Urinary bladder (tissue), 3 donors: ENCODE measurements at regions not wholly inside any gene's neighbourhood (a gene's known extent, or its start where the extent isn't known, plus 50 kb on each side); places are given as distances from the start of the nearest gene placed in this dataset.
"Not testable (repeated sequence)": the region's sequence is repeated elsewhere in the genome, so short reads cannot be mapped to it uniquely, and the experiment has no call there.

Experiments
- DNase-seq: peaks from one replicate; pipeline ENCODE4 v3.0.0-alpha.2; 2015; ENCODE audit errors: extremely low spot score
- H3K27ac ChIP-seq: one replicate; pipeline ENCODE4 v1.5.1; 2013; ENCODE audit warnings: low read depth, mild to moderate bottlenecking, moderate library complexity
- H3K36me3 ChIP-seq: one replicate; pipeline ENCODE4 v1.6.1; 2013; ENCODE audit warnings: mild to moderate bottlenecking, moderate library complexity; ENCODE audit not compliant: insufficient read depth
- H3K4me1 ChIP-seq: one replicate; pipeline ENCODE4 v1.6.1; 2013; ENCODE audit warnings: mild to moderate bottlenecking, moderate library complexity; ENCODE audit not compliant: insufficient read depth
- H3K4me3 ChIP-seq: one replicate; pipeline ENCODE4 v1.5.1; 2013; ENCODE audit warnings: low read depth, low read length
- WGBS: extraction: QIAGEN DNeasy Blood & Tissue Kit; methylation state at CpG from one replicate; pipeline ENCODE4 v1.1.7; 2013; 5-methylcytosine and 5-hydroxymethylcytosine counted together
- donor health status: healthy with polysubstance abuse.
- donor health status: healthy.

DNA sequence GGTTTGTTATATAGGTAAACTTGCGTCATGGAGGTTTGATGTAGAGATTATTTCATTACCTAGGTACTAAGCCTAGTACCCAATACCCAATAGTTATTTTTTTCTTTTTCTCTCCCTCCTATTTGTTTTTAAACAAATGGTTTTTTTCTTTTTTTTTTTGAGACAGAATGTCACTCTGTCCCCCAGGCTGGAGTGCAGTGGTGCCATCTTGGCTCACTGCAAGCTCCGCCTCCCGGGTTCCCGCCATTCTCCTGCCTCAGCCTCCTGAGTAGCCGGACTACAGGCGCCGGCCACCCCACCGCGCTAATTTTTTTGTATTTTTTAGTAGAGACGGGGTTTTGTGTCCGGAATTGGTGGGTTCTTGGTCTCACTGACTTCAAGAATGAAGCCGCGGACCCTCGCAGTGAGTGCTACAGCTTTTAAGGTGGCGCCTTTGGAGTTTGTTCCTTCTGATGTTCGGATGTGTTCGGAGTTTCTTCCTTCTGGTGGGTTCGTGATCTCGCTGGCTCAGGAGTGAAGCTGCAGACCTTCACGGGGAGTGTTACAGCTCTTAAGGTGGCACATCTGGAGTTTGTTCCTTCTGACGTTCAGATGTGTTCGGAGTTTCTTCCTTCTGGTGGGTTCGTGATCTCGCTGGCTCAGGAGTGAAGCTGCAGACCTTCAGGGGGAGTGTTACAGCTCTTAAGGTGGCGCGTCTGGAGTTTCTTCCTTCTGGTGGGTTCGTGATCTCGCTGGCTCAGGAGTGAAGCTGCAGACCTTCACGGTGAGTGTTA lies 243.7 kb downstream of the PLA2G4A start:
- not testable (repeated sequence) for H3K4me3 ChIP-seq, DNase-seq, H3K27ac ChIP-seq, H3K4me1 ChIP-seq, H3K36me3 ChIP-seq
- 82% methylated on average over 29 of the region's 29 CpGs for WGBS

- 57% methylated on average over 13 of the region's 13 CpGs for WGBS
- not testable (repeated sequence) for H3K4me3 ChIP-seq, H3K36me3 ChIP-seq, DNase-seq, H3K27ac ChIP-seq, H3K4me1 ChIP-seq
These were observed 244.3 kb downstream of the PLA2G4A start for GRCh38 chr1:187073035-187073560.

- not testable (repeated sequence) for H3K4me1 ChIP-seq, H3K27ac ChIP-seq, DNase-seq, H3K36me3 ChIP-seq, H3K4me3 ChIP-seq
- WGBS = 97% methylated on average over 35 of the region's 35 CpGs
These were observed 245.0 kb downstream of the PLA2G4A start for GRCh38 chr1:187073634-187074245.

DNA sequence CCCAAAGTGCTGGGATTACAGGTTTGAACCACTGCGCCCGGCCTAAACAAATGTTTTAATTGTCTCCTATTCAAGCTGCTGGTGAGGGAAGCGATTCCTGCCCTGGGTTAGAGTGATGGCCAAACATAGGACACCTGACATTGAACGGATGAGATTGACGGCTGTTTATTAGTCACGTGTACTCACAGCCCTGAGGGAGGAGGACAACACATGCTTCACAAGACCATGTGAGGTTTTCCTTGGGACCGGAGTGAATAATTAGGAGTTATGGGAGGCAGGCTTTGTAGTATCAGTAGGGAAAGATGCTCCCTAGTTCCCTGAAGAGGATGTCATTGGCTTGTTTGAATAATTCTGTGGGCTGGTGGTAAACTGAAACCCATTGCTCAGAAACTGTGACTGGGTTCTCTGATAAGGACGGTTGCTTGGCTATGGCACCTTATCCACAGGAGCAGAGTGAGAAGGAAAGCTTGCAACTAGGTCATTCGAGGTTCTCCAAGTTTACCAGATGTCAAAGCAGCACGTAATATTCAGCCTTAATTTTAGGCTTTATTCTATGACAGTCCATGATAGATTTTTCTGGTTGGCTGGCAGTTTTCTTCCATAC lies 245.8 kb downstream of the PLA2G4A start:
- DNase-seq = no peak
- WGBS = 94% methylated on average over 10 of the region's 10 CpGs
- H3K4me1 ChIP-seq = no peaks in the 10 kb centered on the region
- no peak overlapping the region for H3K27ac ChIP-seq
- H3K36me3 ChIP-seq = no peaks in the 10 kb centered on the region
- no peak overlapping the region for H3K4me3 ChIP-seq

DNA sequence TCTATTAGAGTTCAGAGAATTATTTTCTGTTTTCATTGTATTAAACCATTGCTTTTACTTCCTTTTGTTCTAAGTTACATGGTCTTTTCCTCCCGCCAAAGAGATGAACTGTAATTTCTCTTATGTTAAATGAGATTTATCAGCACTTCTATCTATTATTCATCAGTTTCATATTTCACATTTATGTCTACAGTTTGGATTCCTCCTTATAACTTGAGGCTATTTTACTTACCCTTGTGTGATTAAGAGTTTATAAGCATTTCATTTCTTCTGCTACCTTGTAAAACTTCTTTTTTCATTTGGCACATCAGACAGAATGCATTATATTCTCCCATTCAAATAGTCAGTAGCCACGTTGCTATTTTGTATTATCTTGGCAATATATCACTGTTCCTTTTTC lies 248.2 kb downstream of the PLA2G4A start:
- H3K4me1 ChIP-seq = no peaks in the 10 kb centered on the region
- H3K27ac ChIP-seq = no peak overlapping the region
- no peak for DNase-seq
- no peaks in the 10 kb centered on the region for H3K36me3 ChIP-seq
- no peak overlapping the region for H3K4me3 ChIP-seq
- WGBS = 69% methylated on average over 2 of the region's 2 CpGs

GRCh38 chr1:187078321-187078720 lies 249.6 kb downstream of the PLA2G4A start:
- DNase-seq = no peak
- Histone ChIP-seq H3K4me3 (no peak overlapping the region), H3K4me1 (no peaks in the 10 kb centered on the region), H3K36me3 (no peaks in the 10 kb centered on the region), H3K27ac (no peak overlapping the region)
- 91% methylated on average over 3 of the region's 3 CpGs for WGBS

GRCh38 chr1:187078916-187079315 lies 250.2 kb downstream of the PLA2G4A start:
- H3K27ac ChIP-seq = no peak overlapping the region
- no peak for DNase-seq
- WGBS = 57% methylated on average over 2 of the region's 2 CpGs
- H3K36me3 ChIP-seq = no peaks in the 10 kb centered on the region
- no peak overlapping the region for H3K4me3 ChIP-seq
- H3K4me1 ChIP-seq = no peaks in the 10 kb centered on the region

DNA sequence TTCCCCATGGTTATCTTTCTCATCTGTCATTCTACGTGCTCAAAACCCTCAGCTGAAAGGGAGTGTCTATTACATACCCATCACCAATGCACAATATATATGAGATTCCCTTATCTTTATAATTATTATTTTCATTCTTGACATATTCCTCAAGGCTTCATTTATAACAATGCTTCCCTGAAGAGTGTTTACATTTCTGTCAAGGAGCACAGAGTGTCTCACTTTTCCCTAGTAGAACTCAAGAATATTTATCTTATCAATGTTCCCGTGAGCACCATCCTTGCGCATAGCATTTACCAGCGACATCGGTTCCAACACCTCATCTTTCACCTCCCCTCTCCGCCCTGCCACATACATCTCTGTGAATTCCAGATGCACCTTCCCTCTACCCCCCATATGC lies 250.6 kb downstream of the PLA2G4A start:
- DNase-seq = no peak
- no peak overlapping the region for H3K4me3 ChIP-seq
- H3K36me3 ChIP-seq = no peaks in the 10 kb centered on the region
- H3K27ac ChIP-seq = no peak overlapping the region
- WGBS = 73% methylated on average over 6 of the region's 6 CpGs
- no peaks in the 10 kb centered on the region for H3K4me1 ChIP-seq

DNA sequence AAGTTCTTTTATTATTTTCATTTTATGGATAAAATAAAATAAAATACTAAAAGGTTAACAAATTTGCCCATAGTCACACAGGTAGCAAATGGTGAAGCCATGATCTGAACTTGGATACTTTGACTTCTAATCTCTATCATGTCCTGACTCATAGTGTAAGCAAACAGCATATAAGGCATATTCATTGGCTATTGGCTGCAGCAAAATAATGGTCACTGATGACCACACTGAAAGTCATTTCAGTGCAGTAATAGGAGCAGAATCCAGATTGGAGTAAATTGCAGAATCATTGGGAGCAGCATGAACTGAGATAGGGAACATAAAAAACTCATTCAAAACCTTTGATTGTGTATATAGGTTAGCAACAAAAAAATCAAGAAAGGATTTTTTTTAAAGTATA lies 262.9 kb downstream of the PLA2G4A start:
- no peak for DNase-seq
- Histone ChIP-seq H3K4me3 (no peak overlapping the region), H3K36me3 (no peaks in the 10 kb centered on the region), H3K4me1 (no peaks in the 10 kb centered on the region), H3K27ac (no peak overlapping the region)

- 91% methylated on average over 4 of the region's 4 CpGs for WGBS
- H3K4me3 ChIP-seq = no peak overlapping the region
- H3K4me1 ChIP-seq = no peaks in the 10 kb centered on the region
- H3K36me3 ChIP-seq = no peaks in the 10 kb centered on the region
- no peak overlapping the region for H3K27ac ChIP-seq
- DNase-seq = no peak
These were observed 263.4 kb downstream of the PLA2G4A start for GRCh38 chr1:187092104-187092503.

- DNase-seq = no peak
- H3K27ac ChIP-seq = no peak overlapping the region
- no peaks in the 10 kb centered on the region for H3K4me1 ChIP-seq
- H3K4me3 ChIP-seq = no peak overlapping the region
- H3K36me3 ChIP-seq = no peaks in the 10 kb centered on the region
- 47% methylated on average over 2 of the region's 2 CpGs for WGBS
These were observed 267.9 kb downstream of the PLA2G4A start for GRCh38 chr1:187096689-187097088.

DNA sequence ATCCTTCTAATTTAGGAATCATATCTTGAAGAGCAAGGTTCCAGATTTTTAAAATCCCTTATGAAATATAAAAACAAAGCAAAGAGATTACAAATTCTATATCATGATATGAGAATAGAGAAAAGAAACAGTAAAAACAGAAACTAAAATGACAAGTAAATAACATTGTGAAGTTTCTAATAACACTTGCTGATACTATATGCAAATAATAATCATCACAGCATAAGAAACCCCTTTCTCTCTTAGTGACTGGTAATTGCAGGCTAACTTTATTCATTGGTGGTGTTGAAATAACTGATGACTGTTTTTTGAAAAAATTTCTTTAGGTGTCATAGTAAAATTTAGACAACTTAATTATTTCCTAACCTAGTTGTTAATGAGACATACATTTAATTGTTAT lies 281.6 kb downstream of the PLA2G4A start:
- no peak overlapping the region for H3K27ac ChIP-seq
- H3K36me3 ChIP-seq = no peaks in the 10 kb centered on the region
- no peaks in the 10 kb centered on the region for H3K4me1 ChIP-seq
- no peak overlapping the region for H3K4me3 ChIP-seq
- DNase-seq = no peak

DNA sequence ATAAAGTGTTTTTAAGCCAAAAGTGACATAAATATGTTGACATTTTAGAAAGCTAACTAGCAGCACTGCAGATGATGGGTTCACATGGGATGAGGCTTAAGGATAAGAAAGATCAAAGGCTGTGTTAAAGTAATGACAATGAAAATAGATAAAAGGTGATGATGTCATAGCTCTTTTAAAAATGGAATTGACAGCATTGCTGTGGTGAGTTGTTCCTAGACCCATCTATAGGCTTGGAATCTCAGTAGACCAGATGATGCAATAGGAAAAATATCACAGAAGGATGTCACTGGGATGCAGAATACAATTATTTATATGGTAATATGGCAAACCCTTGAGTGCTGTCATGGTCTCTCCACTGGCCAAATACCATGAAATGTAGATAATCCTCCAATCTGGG lies 286.0 kb downstream of the PLA2G4A start:
- Histone ChIP-seq H3K4me1 (no peaks in the 10 kb centered on the region), H3K4me3 (no peak overlapping the region), H3K27ac (no peak overlapping the region), H3K36me3 (no peaks in the 10 kb centered on the region)
- no peak for DNase-seq

DNA sequence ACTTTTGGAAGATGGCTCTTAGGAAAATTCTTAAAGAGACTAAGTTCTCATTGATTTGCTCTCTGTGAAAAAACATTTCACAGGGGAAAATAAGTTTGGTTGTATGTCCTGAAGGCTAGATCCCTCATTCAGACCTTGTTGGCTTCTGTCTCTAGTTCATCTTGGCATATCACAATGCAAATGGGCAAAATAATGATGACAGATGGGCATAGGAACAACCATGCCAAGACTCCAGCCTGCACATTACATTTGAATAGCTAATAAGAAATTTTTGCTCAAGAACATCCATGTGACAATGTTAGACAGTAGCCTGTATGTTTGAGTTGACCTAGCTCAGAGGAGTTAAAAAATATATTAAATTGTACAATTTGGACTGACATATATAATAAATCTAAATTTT lies 292.9 kb downstream of the PLA2G4A start:
- no peak overlapping the region for H3K27ac ChIP-seq
- no peak for DNase-seq
- H3K4me3 ChIP-seq = no peak overlapping the region
- H3K4me1 ChIP-seq = no peaks in the 10 kb centered on the region
- H3K36me3 ChIP-seq = no peaks in the 10 kb centered on the region
